ENCODE measurements at regions not wholly inside any gene's neighbourhood (a gene's known extent, or its start where the extent isn't known, plus 50 kb on each side); places are given as distances from the start of the nearest gene placed in this dataset.

GRCh38 chr5:171585981-171586380, 166.5 kb downstream of the FGF18 start:
- Histone ChIP-seq H3K9me2 (ENCODE audit: insufficient read depth, low read length) (no peaks in the 10 kb centered on the region), H4K20me1 (ENCODE audit: insufficient read depth) (no peaks in the 10 kb centered on the region), H2AFZ (ENCODE audit: low read depth, low read length) (no peak overlapping the region), H3K27ac (ENCODE audit: low read length) (no peak overlapping the region), H3K9ac (ENCODE audit: low read length) (no peak overlapping the region), H3K9me3 (ENCODE audit: low read length) (no peaks in the 10 kb centered on the region), H3K4me2 (ENCODE audit: low read length) (no peak overlapping the region), H3F3A (ENCODE audit: insufficient read depth, low read length, poor library complexity, severe bottlenecking) (no peaks in the 10 kb centered on the region), H3K79me2 (replicated peaks; ENCODE audit: insufficient read depth, low read length) (no peaks in the 10 kb centered on the region), H3K4me3 (ENCODE audit: low read length) (no peak overlapping the region), H3K27me3 (ENCODE audit: insufficient read depth, low read depth, low read length) (no peaks in the 10 kb centered on the region), H3K36me3 (ENCODE audit: insufficient read depth, low read length) (no peaks in the 10 kb centered on the region)
- no peak for TF ChIP-seq EP300 (conservative IDR thresholded peaks at IDR 0.05; ENCODE audit: poor library complexity, severe bottlenecking)
- no peak for TF ChIP-seq REST (IDR thresholded peaks at IDR 0.05; ENCODE audit: borderline replicate concordance)
- TF ChIP-seq SMC3 (conservative IDR thresholded peaks at IDR 0.05; ENCODE audit: poor library complexity): no peak
- TF ChIP-seq MXI1 (conservative IDR thresholded peaks at IDR 0.05; ENCODE audit: poor library complexity, severe bottlenecking): no peak
- no peak for TF ChIP-seq RAD21 (conservative IDR thresholded peaks at IDR 0.05)
- no peak for TF ChIP-seq POLR2AphosphoS5 (IDR thresholded peaks at IDR 0.05)
- no peak for TF ChIP-seq CTCF (IDR thresholded peaks at IDR 0.05; ENCODE audit: poor library complexity, severe bottlenecking)
- no peak for TF ChIP-seq TAF1 (IDR thresholded peaks at IDR 0.05; ENCODE audit: low read depth)
- no peak for TF ChIP-seq EZH2 (IDR thresholded peaks at IDR 0.05; ENCODE audit: borderline replicate concordance, insufficient read depth, low read length, poor library complexity, severe bottlenecking)

GRCh38 chr5:171586436-171586835, 167.0 kb downstream of the FGF18 start:
- Histone ChIP-seq H3K79me2 (replicated peaks; ENCODE audit: insufficient read depth, low read length) (no peaks in the 10 kb centered on the region), H3K9me3 (ENCODE audit: low read length) (no peaks in the 10 kb centered on the region), H2AFZ (ENCODE audit: low read depth, low read length) (no peak overlapping the region), H3K27ac (ENCODE audit: low read length) (no peak overlapping the region), H3F3A (ENCODE audit: insufficient read depth, low read length, poor library complexity, severe bottlenecking) (no peaks in the 10 kb centered on the region), H3K36me3 (ENCODE audit: insufficient read depth, low read length) (no peaks in the 10 kb centered on the region), H3K9ac (ENCODE audit: low read length) (no peak overlapping the region), H4K20me1 (ENCODE audit: insufficient read depth) (no peaks in the 10 kb centered on the region), H3K4me3 (ENCODE audit: low read length) (no peak overlapping the region), H3K4me2 (ENCODE audit: low read length) (no peak overlapping the region), H3K9me2 (ENCODE audit: insufficient read depth, low read length) (no peaks in the 10 kb centered on the region), H3K27me3 (ENCODE audit: insufficient read depth, low read depth, low read length) (no peaks in the 10 kb centered on the region)
- TF ChIP-seq CTCF (IDR thresholded peaks at IDR 0.05; ENCODE audit: poor library complexity, severe bottlenecking): no peak
- no peak for TF ChIP-seq RAD21 (conservative IDR thresholded peaks at IDR 0.05)
- no peak for TF ChIP-seq MXI1 (conservative IDR thresholded peaks at IDR 0.05; ENCODE audit: poor library complexity, severe bottlenecking)
- TF ChIP-seq REST (IDR thresholded peaks at IDR 0.05; ENCODE audit: borderline replicate concordance): no peak
- TF ChIP-seq TAF1 (IDR thresholded peaks at IDR 0.05; ENCODE audit: low read depth): no peak
- no peak for TF ChIP-seq EP300 (conservative IDR thresholded peaks at IDR 0.05; ENCODE audit: poor library complexity, severe bottlenecking)

Data from neural cell (in vitro differentiated cells).